ENCODE measurements at regions not wholly inside any gene's neighbourhood (a gene's known extent, or its start where the extent isn't known, plus 50 kb on each side); places are given as distances from the start of the nearest gene placed in this dataset.
"Not testable (repeated sequence)": the region's sequence is repeated elsewhere in the genome, so short reads cannot be mapped to it uniquely, and the experiment has no call there.

GRCh38 chr16:17557949-17558348 is 87.2 kb upstream of the XYLT1 start:
- peaks cover 2% of the 10 kb centered on the region for H3K4me1 Mint-ChIP-seq (ENCODE audit: low read depth)
- intact Hi-C loops (cut with micrococcal nuclease) = loop anchor here (10.0 kb wide), 1 partner anchor 363 kb away; no protein-coding TSS in a partner anchor
- H3K4me3 Mint-ChIP-seq = no peak overlapping the region
- DNase-seq = no peak
- H3K9me3 Mint-ChIP-seq = no peaks in the 10 kb centered on the region
- H3K27ac Mint-ChIP-seq = no peak overlapping the region
- no peaks in the 10 kb centered on the region for H3K36me3 Mint-ChIP-seq (ENCODE audit: low read depth)
- CTCF ChIA-PET = interaction anchor here (0.6 to 2.7 kb wide), 4 partner anchors 12 to 325 kb away, joined by 3 to 16 read pairs (median 4); no protein-coding TSS in a partner anchor
- H3K27me3 Mint-ChIP-seq (ENCODE audit: low read depth) = peaks cover 6% of the 10 kb centered on the region

GRCh38 chr16:17557480-17557879 is 86.7 kb upstream of the XYLT1 start:
- intact Hi-C loops (cut with micrococcal nuclease) = loop anchor here (10.0 kb wide), 1 partner anchor 363 kb away; no protein-coding TSS in a partner anchor
- no peak overlapping the region for H3K27ac Mint-ChIP-seq
- peak; percentile 5 for DNase-seq
- CTCF ChIA-PET = interaction anchor here (0.6 to 2.7 kb wide), 5 partner anchors 11 to 326 kb away, joined by 3 to 16 read pairs (median 3); no protein-coding TSS in a partner anchor
- peaks cover 6% of the 10 kb centered on the region for H3K27me3 Mint-ChIP-seq (ENCODE audit: low read depth)
- no peaks in the 10 kb centered on the region for H3K9me3 Mint-ChIP-seq
- H3K4me3 Mint-ChIP-seq = no peak overlapping the region
- H3K4me1 Mint-ChIP-seq (ENCODE audit: low read depth) = peaks cover 2% of the 10 kb centered on the region
- no peaks in the 10 kb centered on the region for H3K36me3 Mint-ChIP-seq (ENCODE audit: low read depth)

DNA sequence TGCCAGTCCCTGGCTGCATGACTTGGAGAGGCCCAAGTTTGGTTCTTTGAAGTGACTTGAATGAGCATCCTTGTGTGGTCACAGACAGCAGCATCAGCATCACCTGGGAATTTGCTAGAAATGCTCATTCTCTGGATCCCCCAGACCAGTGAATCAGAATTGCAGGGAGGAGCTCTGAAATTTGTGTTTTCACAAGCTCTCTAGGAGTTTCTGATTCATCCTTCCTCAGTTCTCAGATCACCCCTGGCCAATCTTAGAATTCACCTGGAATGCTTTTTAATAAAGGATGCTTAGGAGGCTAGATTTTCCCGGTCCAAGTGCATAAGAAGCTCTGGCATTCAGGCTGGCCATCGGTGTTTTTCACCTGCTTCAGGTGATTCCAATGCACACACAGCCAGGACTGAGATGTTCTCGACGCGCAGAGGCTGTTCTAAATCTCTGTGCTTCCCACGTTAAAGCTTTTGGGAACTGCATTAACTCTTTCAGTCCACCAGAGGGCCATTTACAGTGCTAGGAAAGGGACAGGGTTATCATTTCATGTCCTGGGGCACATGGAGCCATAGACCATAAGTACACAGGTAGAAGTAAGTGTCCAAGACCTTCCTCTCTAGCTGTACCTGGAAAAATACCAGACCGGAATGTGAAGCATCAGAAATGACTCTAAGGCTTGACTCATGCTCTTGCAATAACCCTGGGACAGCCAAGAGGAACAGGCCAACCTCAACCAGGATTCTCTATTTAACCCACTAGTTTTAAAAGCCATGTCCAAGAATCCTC is 85.7 kb upstream of the XYLT1 start:
- Mint-ChIP-seq H3K4me3 (no peak overlapping the region), H3K27ac (no peak overlapping the region), H3K36me3 (ENCODE audit: low read depth) (no peaks in the 10 kb centered on the region), H3K27me3 (ENCODE audit: low read depth) (peaks cover 6% of the 10 kb centered on the region), H3K9me3 (no peaks in the 10 kb centered on the region), H3K4me1 (ENCODE audit: low read depth) (peaks cover 2% of the 10 kb centered on the region)
- intact Hi-C loops (cut with micrococcal nuclease) = loop anchor here (10.0 kb wide), 1 partner anchor 362 kb away; no protein-coding TSS in a partner anchor
- peak; percentile 8 for DNase-seq
- CTCF ChIA-PET = interaction anchor here (0.8 to 2.7 kb wide), 3 partner anchors 19 to 23 kb away, joined by 3 to 16 read pairs (median 3); no protein-coding TSS in a partner anchor

DNA sequence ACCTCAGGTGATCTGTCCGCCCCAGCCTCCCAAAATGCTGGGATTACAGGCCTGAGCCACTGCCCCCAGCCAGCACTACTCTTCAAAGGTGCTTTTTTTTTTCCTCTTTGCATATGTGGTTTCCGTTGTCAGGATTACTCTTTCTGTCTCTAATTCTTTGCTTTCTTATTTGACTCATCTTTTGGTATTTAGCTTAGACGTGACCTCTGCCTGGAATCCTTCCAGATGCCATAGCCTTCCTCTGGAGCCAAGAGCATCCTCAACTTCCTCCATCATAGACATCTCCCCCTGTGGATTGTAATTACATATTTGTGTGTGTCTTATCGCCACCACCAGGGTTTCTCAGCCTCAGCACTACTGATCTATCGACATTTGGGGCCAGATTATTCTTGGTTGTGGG is 84.4 kb upstream of the XYLT1 start:
- peaks cover 2% of the 10 kb centered on the region for H3K4me1 Mint-ChIP-seq (ENCODE audit: low read depth)
- peaks cover 6% of the 10 kb centered on the region for H3K27me3 Mint-ChIP-seq (ENCODE audit: low read depth)
- H3K27ac Mint-ChIP-seq = no peak overlapping the region
- intact Hi-C loops (cut with micrococcal nuclease) = loop anchor here (10.0 kb wide), 1 partner anchor 360 kb away; no protein-coding TSS in a partner anchor
- no peaks in the 10 kb centered on the region for H3K36me3 Mint-ChIP-seq (ENCODE audit: low read depth)
- no peak overlapping the region for H3K4me3 Mint-ChIP-seq
- H3K9me3 Mint-ChIP-seq = no peaks in the 10 kb centered on the region
- no peak for DNase-seq
- CTCF ChIA-PET = interaction anchor here (0.6 kb wide), 1 partner anchor 25 kb away, joined by 3 read pairs; no protein-coding TSS in a partner anchor

GRCh38 chr16:17552351-17552750 is 81.6 kb upstream of the XYLT1 start:
- Mint-ChIP-seq H3K27me3 (ENCODE audit: low read depth) (peaks cover 1% of the 10 kb centered on the region), H3K27ac (no peak overlapping the region), H3K4me3 (no peak overlapping the region), H3K9me3 (no peaks in the 10 kb centered on the region), H3K4me1 (ENCODE audit: low read depth) (peaks cover 2% of the 10 kb centered on the region), H3K36me3 (ENCODE audit: low read depth) (no peaks in the 10 kb centered on the region)
- CTCF ChIA-PET = no interaction called here
- intact Hi-C loops (cut with micrococcal nuclease) = loop anchor here (10.0 kb wide), 1 partner anchor 358 kb away; no protein-coding TSS in a partner anchor
- no peak for DNase-seq

- H3K36me3 Mint-ChIP-seq (ENCODE audit: low read depth); CTCF ChIA-PET; H3K9me3 Mint-ChIP-seq; H3K27ac Mint-ChIP-seq; H3K27me3 Mint-ChIP-seq (ENCODE audit: low read depth); DNase-seq; H3K4me3 Mint-ChIP-seq; H3K4me1 Mint-ChIP-seq (ENCODE audit: low read depth): not testable (repeated sequence)
- intact Hi-C loops (cut with micrococcal nuclease) = loop anchor here (10.0 kb wide), 1 partner anchor 357 kb away; no protein-coding TSS in a partner anchor
Observed at GRCh38 chr16:17551682-17552081, 80.9 kb upstream of the XYLT1 start.

GRCh38 chr16:17548825-17549224 is 78.1 kb upstream of the XYLT1 start:
- Mint-ChIP-seq H3K4me1 (ENCODE audit: low read depth) (no peaks in the 10 kb centered on the region), H3K36me3 (ENCODE audit: low read depth) (no peaks in the 10 kb centered on the region), H3K4me3 (no peak overlapping the region), H3K27me3 (ENCODE audit: low read depth) (no peaks in the 10 kb centered on the region), H3K9me3 (no peaks in the 10 kb centered on the region), H3K27ac (no peak overlapping the region)
- CTCF ChIA-PET = interaction anchor here (1.4 kb wide), 1 partner anchor 30 kb away, joined by 5 read pairs; no protein-coding TSS in a partner anchor
- DNase-seq = no peak
- intact Hi-C loops (cut with micrococcal nuclease) = no loop called here

DNA sequence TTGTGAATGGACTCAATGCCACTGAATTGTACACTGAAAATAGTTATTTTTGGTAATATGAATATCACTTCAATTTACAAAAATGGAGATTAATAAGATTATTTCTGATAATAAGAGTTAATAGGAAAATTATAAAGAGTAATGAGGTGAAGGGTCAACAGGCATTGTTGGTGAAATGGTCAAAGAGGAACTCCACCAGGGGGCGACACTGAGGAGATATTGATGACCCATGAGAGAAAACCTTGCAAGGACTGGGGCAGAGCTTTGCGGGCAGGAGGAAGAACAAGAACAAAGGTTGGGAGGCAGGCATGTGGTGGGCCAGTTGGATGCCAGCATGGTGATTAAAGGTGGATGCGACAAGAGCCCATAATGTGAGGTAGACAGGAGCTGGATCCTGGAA is 74.0 kb upstream of the XYLT1 start:
- Mint-ChIP-seq H3K4me1 (ENCODE audit: low read depth) (no peaks in the 10 kb centered on the region), H3K9me3 (no peaks in the 10 kb centered on the region), H3K4me3 (no peak overlapping the region), H3K27ac (no peak overlapping the region), H3K27me3 (ENCODE audit: low read depth) (no peaks in the 10 kb centered on the region), H3K36me3 (ENCODE audit: low read depth) (no peaks in the 10 kb centered on the region)
- CTCF ChIA-PET = interaction anchor here (0.7 to 1.7 kb wide), 5 partner anchors 9 to 1542 kb away, joined by 3 to 4 read pairs (median 3); no protein-coding TSS in a partner anchor
- DNase-seq = peak; percentile 24
- intact Hi-C loops (cut with micrococcal nuclease) = no loop called here

DNA sequence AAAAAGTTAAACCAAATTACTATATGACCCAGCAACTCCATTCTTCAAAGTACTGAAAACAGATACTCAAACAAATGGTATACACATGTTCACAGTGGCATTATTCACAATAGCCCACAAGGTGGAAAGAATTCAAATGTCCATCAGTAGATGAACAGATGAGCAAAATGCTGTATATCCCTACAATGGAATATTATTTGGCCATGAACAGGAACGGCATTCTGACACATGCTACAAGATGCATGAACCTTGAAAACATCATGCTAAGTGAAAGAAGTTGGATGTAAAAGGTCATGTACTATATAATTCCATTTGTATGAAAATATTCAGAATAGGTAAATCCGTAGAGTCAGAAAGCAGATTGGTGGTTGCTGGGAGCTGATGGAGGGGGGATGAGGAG is 73.5 kb upstream of the XYLT1 start:
- DNase-seq = no peak
- CTCF ChIA-PET = interaction anchor here (1.0 to 1.7 kb wide), 2 partner anchors 14 to 17 kb away, joined by 3 read pairs; no protein-coding TSS in a partner anchor
- no peaks in the 10 kb centered on the region for H3K36me3 Mint-ChIP-seq (ENCODE audit: low read depth)
- no peaks in the 10 kb centered on the region for H3K9me3 Mint-ChIP-seq
- no peak overlapping the region for H3K27ac Mint-ChIP-seq
- no peaks in the 10 kb centered on the region for H3K27me3 Mint-ChIP-seq (ENCODE audit: low read depth)
- no peak overlapping the region for H3K4me3 Mint-ChIP-seq
- H3K4me1 Mint-ChIP-seq (ENCODE audit: low read depth) = no peaks in the 10 kb centered on the region
- intact Hi-C loops (cut with micrococcal nuclease) = no loop called here

- H3K36me3 Mint-ChIP-seq (ENCODE audit: low read depth) = no peaks in the 10 kb centered on the region
- no peaks in the 10 kb centered on the region for H3K9me3 Mint-ChIP-seq
- H3K4me3 Mint-ChIP-seq = no peak overlapping the region
- no peak for DNase-seq
- no peak overlapping the region for H3K27ac Mint-ChIP-seq
- intact Hi-C loops (cut with micrococcal nuclease) = no loop called here
- CTCF ChIA-PET = no interaction called here
- H3K4me1 Mint-ChIP-seq (ENCODE audit: low read depth) = no peaks in the 10 kb centered on the region
- H3K27me3 Mint-ChIP-seq (ENCODE audit: low read depth) = no peaks in the 10 kb centered on the region
Observed at GRCh38 chr16:17543073-17543472, 72.3 kb upstream of the XYLT1 start.

GRCh38 chr16:17541324-17541723 is 70.6 kb upstream of the XYLT1 start:
- no peak overlapping the region for H3K4me3 Mint-ChIP-seq
- CTCF ChIA-PET = interaction anchor here (1.1 to 1.6 kb wide), 2 partner anchors 38 to 76 kb away, joined by 4 to 8 read pairs; no protein-coding TSS in a partner anchor
- no peak overlapping the region for H3K27ac Mint-ChIP-seq

GRCh38 chr16:17538927-17539326 is 68.2 kb upstream of the XYLT1 start:
- H3K27me3 Mint-ChIP-seq (ENCODE audit: low read depth) = no peaks in the 10 kb centered on the region
- no peak overlapping the region for H3K27ac Mint-ChIP-seq
- H3K4me1 Mint-ChIP-seq (ENCODE audit: low read depth) = no peaks in the 10 kb centered on the region
- intact Hi-C loops (cut with micrococcal nuclease) = no loop called here
- no peak overlapping the region for H3K4me3 Mint-ChIP-seq
- DNase-seq = no peak
- no peaks in the 10 kb centered on the region for H3K9me3 Mint-ChIP-seq
- CTCF ChIA-PET = interaction anchor here (0.9 kb wide), 1 partner anchor 40 kb away, joined by 4 read pairs; no protein-coding TSS in a partner anchor
- no peaks in the 10 kb centered on the region for H3K36me3 Mint-ChIP-seq (ENCODE audit: low read depth)

More at GRCh38 chr16:17541324-17541723, 70.6 kb upstream of the XYLT1 start:
- DNase-seq = no peak
- Mint-ChIP-seq H3K27me3 (ENCODE audit: low read depth) (no peaks in the 10 kb centered on the region), H3K36me3 (ENCODE audit: low read depth) (no peaks in the 10 kb centered on the region), H3K9me3 (no peaks in the 10 kb centered on the region), H3K4me1 (ENCODE audit: low read depth) (no peaks in the 10 kb centered on the region)
- intact Hi-C loops (cut with micrococcal nuclease) = no loop called here

Data from activated naive CD4-positive, alpha-beta T cell treated with anti-CD3 and anti-CD28 coated beads for 36 hours (primary cell).